ENCODE measurements at regions not wholly inside any gene's neighbourhood (a gene's known extent, or its start where the extent isn't known, plus 50 kb on each side); places are given as distances from the start of the nearest gene placed in this dataset.
"Not testable (repeated sequence)": the region's sequence is repeated elsewhere in the genome, so short reads cannot be mapped to it uniquely, and the experiment has no call there.

DNA sequence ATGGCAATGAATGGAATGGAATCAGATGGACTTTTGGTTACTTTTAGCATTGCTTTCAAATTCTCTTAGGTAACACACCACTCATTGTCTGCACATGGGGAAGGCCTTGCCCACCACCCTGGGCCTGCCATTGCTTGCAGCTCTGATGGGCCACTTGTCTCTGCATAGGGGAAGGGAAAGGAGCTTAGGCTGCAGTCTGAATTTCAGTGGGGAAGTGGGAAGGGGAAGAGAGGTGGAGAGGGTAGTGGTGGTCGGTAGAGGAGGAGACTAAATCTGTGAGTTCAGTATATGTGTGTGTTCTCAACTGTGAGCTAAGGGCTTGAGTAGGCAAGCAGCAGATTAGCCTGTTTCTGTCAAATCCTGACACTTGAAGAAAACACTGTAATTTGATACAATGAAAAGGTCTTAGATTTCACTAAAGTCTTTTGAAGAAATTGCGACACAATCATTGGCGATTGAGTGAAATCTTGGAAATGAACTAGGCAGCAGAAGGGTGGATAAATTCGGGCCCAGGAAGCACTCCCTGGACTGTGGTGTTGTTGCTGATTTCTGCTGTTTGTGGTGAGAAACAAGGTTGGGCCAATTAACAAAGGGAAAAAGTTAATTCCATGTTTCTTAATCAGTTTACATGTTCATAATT, 80.6 kb downstream of the OTOR start:
- DNase-seq (ENCODE audit: low spot score): no peak
- in situ Hi-C loops (cut with MboI; ENCODE audit: low pct_unique_long_range_greater_than_20kb, low sequenced_read_pairs, unreplicated experiment): no loop called here
- TF ChIP-seq, protein P1, sequence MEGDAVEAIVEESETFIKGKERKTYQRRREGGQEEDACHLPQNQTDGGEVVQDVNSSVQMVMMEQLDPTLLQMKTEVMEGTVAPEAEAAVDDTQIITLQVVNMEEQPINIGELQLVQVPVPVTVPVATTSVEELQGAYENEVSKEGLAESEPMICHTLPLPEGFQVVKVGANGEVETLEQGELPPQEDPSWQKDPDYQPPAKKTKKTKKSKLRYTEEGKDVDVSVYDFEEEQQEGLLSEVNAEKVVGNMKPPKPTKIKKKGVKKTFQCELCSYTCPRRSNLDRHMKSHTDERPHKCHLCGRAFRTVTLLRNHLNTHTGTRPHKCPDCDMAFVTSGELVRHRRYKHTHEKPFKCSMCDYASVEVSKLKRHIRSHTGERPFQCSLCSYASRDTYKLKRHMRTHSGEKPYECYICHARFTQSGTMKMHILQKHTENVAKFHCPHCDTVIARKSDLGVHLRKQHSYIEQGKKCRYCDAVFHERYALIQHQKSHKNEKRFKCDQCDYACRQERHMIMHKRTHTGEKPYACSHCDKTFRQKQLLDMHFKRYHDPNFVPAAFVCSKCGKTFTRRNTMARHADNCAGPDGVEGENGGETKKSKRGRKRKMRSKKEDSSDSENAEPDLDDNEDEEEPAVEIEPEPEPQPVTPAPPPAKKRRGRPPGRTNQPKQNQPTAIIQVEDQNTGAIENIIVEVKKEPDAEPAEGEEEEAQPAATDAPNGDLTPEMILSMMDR (IDR thresholded peaks at IDR 0.05; ENCODE audit: extremely low read depth, insufficient read depth, missing control alignments): no peak

DNA sequence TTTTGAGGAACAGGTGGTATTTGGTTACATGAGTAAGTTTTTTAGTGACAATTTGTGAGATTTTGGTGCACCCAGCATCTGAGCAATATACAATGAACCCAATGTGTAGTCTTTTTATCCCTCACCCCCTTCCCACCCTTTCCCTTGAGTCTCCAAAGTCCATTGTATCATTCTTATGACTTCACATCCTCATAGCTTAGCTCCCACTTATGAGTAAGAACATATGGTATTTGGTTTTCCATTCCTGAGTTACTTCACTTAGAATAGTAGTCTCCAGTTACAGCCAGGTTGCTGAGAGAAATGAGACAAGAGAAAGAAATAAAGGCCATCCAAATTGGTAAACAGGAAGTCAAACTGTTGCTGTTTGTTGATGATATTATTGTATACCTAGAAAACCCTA, 87.5 kb downstream of the OTOR start:
- DNase-seq (ENCODE audit: low spot score); in situ Hi-C loops (cut with MboI; ENCODE audit: low pct_unique_long_range_greater_than_20kb, low sequenced_read_pairs, unreplicated experiment): not testable (repeated sequence)

DNA sequence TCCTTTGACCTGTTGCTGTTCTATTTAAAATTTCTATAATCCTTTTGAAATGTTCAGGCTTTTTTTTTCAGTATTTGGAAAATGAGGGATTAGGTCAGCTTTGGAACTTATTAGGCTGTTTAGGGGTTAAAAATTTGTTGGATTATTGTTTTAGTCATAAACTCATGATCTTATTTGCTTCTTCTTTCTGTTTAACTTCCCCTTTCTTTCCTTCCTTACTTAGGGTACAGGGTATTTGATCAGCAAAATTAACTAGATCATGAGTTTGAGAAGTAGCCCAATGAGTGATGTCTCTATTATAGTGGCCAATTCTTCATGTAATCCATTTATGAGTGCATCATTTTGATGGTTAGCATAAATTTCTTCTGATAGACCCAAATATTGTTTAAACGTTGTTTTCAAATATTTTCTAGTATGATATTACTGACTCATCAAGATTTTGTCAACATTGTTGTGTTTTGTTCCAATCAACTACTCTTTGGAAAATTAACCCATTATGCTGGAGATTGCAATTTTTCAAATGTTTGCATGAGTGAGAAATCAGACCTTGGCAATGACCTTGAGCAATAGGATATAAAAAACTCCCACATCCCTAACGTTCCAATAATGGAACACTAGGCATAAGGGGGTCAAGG, 94.4 kb downstream of the OTOR start:
- no peak for DNase-seq (ENCODE audit: low spot score)
- TF ChIP-seq, protein P1 (IDR thresholded peaks at IDR 0.05; ENCODE audit: extremely low read depth, insufficient read depth, missing control alignments): no peak
- in situ Hi-C loops (cut with MboI; ENCODE audit: low pct_unique_long_range_greater_than_20kb, low sequenced_read_pairs, unreplicated experiment): no loop called here

DNA sequence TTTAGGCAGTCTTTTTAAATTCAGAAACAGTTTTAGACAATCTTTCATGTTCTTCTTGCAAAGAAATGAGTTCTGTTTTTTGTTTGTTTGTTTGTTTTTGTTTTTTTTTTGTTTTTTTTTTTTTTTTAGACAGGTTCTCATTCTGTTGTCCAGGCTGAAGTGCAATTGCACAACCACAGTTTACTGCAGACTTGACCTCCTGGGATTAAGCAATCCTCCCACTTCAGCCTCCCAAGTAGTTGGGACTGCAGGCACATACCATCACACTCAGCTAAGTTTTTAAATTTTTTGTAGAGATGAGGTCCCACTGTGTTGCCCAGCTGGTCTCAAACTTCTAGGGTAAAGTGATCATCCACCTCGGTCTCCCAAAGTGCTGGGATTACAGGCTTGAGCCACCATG, 96.2 kb downstream of the OTOR start:
- in situ Hi-C loops (cut with MboI; ENCODE audit: low pct_unique_long_range_greater_than_20kb, low sequenced_read_pairs, unreplicated experiment): no loop called here
- no peak for DNase-seq (ENCODE audit: low spot score)
- TF ChIP-seq, protein P1 (IDR thresholded peaks at IDR 0.05; ENCODE audit: extremely low read depth, insufficient read depth, missing control alignments): no peak

DNA sequence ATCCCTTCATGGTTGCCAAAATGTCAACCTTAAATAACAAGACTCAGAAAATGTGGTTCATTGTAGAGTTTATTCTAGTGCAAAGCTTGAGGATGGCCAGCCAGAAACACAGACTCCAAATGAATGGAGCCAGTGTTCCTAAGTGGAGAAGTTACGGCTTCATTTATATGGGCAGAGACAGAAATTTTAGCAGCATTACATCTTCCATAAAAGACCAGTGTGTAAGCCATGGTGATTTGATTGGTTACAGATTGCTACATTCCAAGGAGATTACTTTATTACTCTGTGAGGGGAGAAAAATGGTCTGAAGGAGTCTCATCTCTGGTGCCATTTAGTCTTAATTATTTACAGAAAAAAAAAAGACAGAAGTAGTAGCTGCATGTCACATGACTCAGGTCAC, 97.8 kb downstream of the OTOR start:
- in situ Hi-C loops (cut with MboI; ENCODE audit: low pct_unique_long_range_greater_than_20kb, low sequenced_read_pairs, unreplicated experiment): no loop called here
- TF ChIP-seq, protein P1 (IDR thresholded peaks at IDR 0.05; ENCODE audit: extremely low read depth, insufficient read depth, missing control alignments): no peak
- no peak for DNase-seq (ENCODE audit: low spot score)

DNA sequence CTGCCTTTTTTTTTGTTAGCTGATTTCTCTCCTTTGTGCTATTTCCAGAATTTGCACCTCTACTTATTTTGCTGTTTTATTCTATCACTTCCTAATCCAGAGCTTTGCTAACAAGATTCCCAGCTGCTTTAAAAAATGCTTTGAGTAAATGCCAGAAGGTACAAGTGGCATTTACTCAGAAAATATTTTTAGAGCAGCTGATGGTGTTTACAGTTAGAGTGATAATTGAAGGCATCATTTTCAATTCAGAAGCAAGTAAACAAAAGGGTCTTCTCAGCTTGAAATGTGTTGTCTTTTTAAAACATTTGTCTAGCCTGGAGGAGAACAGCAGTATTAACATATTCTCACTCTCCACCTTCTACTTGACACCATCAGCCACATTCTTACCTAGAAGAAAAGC, 99.9 kb downstream of the OTOR start:
- no peak for DNase-seq (ENCODE audit: low spot score)
- in situ Hi-C loops (cut with MboI; ENCODE audit: low pct_unique_long_range_greater_than_20kb, low sequenced_read_pairs, unreplicated experiment): no loop called here
- TF ChIP-seq, protein P1 (IDR thresholded peaks at IDR 0.05; ENCODE audit: extremely low read depth, insufficient read depth, missing control alignments): no peak

DNA sequence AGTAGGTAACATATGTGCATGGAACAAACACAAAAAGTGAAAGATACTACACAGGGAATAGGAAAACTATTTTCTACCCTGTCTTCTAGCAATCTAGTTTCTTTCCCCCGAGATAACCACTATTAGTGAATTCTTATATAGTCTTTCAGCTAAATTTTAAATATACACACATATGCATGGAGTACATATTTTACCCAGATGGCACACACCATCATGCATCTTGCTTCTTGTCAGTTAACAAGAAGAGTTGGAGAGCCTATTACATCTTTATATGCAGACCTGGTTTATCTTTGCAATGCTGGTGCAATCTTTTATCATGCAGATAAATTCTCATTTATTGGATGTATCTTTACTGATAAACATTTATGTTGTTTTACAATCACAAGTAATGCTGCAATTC, 100.4 kb downstream of the OTOR start:
- in situ Hi-C loops (cut with MboI; ENCODE audit: low pct_unique_long_range_greater_than_20kb, low sequenced_read_pairs, unreplicated experiment): no loop called here
- no peak for DNase-seq (ENCODE audit: low spot score)
- TF ChIP-seq, protein P1 (IDR thresholded peaks at IDR 0.05; ENCODE audit: extremely low read depth, insufficient read depth, missing control alignments): no peak

Measured in GM13977 (cell line).